Stimulated activated CD8-positive, alpha-beta memory T cell treated with anti-CD3 and anti-CD28 coated beads, Interleukin-4, amount 100 ng/mL, for 1 hour (primary cell): ENCODE measurements at regions not wholly inside any gene's neighbourhood (a gene's known extent, or its start where the extent isn't known, plus 50 kb on each side); places are given as distances from the start of the nearest gene placed in this dataset.

Experiments
- DNase-seq, 2 donors: peaks; one replicate each; pipeline ENCODE4 v3.0.0-alpha.2; 2020; ENCODE audit warnings: low read depth in 2 of 2, low spot score in 1 of 2

DNA sequence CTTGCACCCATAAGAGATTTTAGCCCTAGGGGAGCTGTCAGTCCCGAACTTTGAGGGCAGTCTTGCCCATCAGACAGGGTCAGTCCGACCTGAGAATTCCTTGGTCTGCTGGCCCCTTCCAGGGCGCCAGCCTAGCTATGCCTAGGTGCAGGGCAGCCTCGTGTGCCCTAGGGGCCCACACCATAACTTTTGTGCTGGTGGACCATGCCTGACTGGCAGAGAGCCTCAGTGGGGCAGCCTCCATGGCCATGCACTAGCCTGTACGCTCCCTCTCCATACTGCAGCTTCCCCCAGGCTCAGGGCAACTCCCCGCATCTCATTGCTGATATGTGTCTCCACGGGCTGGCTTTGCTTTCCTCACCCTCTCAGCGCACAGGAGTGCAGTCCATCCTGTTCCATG is 835.8 kb upstream of the ALCAM start:
- DNase-seq, result no peak

DNA sequence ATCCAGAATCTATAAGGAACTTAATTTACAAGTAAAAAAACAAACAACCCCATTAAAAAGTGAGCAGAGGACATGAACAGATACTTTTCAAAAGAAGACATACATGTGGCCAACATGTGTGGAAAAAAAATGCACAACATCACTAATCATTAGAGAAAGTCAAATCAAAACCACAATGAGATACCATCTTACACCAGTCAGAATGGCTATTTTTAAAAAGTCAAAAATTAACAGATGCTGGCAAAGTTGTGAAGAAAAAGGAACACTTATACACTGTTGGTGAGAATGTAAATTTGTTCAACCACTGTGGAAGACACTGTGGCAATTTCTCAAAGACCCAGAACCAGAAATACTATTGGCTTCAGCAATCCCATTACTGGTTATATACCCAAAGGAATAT is 830.0 kb upstream of the ALCAM start:
- DNase-seq, result no peak

DNA sequence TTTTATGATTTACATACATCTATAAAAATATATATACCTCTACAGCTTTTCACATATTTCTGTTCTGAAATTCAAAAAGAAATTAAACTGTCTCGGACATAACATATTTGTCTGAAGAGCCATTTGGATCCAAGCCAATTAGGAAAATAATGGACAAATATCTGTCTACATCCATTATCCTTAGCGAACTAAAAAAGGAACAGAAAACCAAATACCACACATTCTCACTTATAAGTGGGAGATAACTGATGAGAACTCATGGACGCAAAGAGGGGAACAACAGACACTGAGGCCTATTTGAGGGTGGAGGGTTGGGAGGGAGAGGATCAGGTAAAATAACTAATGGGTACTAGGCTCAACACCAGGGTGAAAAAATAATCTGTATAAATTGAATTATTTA is 829.4 kb upstream of the ALCAM start:
- no peak for DNase-seq

DNA sequence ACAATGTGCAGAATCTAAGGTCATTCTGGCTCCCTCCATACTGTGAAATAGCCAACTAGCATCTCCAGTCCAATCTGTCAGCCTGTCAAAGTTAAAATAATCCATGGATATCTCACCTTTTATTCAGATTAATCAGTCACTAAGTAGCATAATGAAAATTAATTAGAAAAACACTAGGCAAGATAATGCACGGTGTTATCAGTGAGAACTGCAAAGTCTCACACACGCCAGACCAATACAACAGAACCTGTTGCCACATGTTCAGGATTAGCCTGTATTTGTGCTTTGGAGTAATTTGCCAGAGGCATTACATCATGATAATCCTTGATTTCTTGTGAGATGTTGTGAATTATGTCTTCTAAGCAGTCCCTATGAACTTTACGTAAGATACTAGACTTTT is 820.4 kb upstream of the ALCAM start:
- DNase-seq, result no peak

DNA sequence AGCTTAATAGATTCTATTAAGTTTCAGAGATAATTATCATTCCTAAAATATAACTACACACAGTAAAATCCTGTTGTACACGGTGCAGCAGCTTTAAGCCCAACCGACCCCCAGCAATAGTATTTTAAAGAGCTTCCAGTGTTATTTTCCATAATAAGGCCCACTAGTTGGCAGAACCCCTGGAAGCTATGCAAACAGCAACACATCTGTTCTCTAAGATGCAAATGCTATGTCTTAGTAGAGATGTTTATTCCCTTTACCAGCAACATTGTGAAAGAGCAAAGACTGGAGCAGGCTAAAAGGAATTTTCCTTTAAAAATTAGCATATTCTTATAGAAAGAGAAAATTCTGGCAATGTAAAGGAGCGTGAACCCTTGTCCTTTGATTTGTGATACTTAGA is 819.7 kb upstream of the ALCAM start:
- no peak for DNase-seq

DNA sequence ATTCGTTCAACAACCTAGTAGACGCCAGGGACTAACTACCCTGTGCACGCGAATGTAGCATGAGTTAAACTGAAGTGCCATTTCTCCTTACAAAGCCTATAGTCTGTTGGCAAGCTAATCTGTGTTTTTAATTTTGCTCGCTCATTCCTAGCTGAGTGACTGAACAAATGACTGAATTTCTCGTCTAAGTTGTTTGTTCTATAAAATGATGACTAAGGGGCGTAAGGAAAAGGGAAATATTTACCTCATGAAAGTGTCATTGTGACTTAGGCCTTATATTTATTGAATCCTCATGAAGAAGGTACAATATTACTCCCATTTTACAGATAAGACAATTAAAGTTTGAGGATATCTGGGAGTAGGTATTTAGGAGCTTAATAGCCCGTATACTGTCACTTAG is 818.3 kb upstream of the ALCAM start:
- DNase-seq, result no peak

DNA sequence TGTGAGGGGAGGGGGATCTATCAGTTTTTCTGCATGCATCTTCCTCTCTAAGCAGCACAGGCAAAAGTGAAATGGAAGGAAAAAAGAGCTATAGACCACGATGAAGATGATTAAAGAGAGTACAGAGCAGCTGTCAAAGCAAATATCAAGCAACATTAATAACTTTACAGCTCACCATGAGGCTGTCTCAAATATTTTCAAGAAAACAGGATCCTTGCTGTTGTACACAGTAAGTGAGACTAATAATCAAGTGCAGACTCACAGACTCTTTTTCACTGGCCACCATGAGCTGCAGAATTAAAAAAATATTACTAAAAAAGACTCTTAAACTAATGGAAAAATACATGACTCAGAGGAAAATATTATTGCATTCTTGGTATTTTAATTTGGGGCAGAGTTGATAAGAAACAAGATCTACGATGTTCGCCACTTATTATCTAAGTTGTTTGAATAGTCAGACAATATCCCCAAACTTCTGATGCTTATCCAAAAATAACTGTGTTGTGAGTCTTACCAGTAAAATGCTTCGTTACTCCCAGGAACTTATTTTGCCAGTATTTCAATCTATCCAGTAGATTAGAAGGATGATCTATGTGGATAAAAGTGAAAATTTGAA is 817.5 kb upstream of the ALCAM start:
- no peak for DNase-seq

DNA sequence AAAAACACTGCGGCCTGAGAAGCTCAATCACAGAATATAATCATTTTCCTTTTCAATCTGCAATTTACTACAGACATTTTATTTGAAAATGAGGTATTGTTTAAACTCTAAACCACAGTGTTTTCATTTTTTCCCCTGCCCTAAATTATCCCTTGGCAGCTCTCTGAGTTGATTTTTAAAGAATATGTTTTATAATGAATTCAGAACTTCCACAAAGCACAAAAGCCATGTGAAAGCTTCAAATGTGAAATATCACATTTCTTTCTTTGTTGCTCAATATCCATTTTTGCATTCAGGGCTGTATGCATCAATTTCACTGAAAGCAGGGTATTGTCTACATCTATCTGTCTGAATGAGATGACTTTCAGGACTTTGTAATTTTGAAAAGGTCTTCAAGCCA is 813.6 kb upstream of the ALCAM start:
- DNase-seq, result no peak

DNA sequence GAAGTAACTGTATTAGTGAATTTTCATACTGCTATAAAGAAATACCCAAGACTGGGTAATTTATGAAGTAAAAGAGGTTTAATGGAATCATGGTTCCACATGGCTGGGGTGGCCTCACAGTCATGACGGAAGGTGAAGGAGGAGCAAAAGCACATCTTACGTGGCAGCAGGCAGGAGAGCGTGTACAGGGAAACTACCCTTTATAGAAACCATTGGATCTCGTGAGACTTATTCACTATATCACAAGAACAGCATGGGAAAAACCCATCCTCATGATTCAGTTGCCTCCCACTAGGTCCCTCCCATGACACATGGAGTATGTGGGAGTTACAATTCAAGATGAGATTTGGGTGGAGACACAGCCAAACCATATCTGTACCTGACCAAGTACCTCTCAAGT is 812.3 kb upstream of the ALCAM start:
- DNase-seq, result no peak

DNA sequence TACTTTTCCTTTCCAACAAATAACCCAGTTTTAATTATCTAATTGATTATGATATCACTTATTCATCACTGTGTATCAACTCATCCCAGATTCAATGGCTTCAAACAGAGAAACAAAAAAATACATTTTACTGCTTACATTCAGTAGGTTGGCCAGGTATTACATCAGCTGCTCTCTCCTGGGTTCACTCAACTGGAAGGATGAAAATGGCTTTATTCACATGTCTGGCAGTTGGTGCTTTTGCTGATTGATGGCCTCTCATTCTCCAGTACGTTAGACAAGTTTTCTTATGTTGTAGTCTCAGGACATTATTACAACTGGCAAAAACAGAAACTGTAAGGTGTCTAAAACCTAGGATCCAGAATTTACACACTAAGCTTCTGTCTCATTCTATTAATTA is 811.0 kb upstream of the ALCAM start:
- no peak for DNase-seq

DNA sequence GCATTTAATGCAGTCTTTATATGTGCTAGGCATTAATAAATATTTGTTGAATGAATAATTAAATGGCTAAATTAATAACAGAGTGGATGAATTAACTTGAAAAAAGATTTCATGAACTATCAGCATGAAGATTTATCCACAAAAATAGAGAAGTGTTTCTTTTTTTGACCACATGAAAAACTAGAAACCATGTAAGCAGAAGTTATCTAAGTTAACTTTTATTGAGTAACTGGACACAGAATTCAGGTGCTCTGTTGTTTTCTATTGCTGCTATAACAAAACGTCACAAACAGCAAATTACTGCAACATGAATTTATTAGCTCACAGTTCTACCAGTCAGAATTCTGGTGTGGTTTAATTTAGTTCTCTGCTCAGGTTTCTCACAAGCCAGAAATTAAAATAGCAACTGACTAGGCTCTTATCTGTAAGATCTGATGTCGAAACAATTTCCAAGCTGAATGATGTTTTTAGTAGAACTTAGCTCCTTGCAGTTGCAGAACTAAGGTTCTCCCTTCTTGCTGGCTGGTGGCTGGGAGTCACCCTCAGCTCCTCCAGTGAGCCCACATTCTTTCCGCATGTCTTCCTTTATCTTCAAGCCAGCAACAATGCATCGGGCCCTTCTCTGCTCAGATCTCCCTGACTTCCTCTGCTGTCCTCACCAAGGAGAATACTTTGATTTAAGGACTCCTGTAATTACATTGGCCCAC is 810.2 kb upstream of the ALCAM start:
- DNase-seq, result no peak

DNA sequence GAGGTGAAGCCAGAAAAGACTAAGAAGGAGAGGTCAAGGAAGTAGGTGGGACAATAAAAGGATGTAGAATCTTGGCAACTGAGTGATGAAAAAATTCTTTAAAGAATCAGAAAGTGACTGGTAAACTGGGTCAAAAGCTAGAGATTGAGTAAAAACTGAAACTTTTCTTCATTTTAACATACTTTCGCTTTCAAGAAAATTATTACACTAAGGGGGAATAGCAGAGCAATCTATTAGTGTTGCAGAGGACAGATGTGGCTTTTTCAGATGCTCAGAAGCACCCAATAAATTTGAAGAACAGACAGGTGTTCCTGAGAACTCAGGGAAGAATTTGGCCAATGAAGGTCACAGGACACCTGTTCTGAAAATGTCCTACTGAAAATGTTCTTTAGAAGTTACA is 805.4 kb upstream of the ALCAM start:
- DNase-seq, result no peak

DNA sequence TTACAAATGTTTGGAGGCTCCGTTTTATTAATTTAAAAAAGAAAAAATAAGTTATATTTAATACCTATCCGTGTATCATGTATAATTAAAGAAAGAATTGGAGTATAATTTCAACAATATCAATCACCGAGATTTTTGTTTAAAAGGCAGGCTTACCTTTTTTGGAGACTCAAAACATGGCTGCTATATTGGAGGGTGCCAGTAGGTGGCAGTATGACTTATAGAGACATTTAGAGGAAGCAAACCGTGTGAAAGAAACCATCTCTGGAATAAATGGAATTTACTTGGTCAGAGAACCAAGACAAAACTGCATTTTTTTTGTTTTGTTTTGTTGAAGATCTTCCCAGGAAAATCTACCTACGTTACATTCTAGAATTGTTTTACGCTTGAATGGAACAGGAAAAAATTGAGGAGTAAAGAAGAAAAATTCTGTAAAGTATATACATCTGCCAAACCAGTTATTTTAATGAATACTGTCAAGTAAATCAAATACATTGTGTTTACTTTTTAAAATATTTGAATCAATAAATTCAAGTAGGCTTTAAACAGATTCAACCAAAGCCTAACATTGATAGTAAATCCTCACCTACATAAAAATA is 802.6 kb upstream of the ALCAM start:
- DNase-seq, result peak; percentile 6 to 31

DNA sequence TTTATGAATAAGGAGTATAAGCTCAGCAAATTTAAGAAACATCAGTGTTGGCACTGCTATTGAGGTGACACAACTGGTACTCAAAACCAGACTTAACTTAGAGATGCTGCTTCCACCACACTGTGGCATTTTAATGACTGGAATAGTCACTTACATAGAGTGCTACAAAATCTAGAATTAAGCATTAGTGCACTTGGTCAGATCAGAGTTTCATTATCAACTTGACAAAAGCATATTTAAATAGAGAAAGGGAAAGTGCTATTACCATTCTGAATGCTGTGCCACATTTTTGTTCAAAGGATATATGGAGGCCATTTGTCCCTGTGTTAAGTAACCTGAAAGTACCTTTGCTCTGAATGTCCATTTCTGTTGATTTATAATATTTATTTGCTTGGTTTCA is 800.7 kb upstream of the ALCAM start:
- DNase-seq, result no peak

DNA sequence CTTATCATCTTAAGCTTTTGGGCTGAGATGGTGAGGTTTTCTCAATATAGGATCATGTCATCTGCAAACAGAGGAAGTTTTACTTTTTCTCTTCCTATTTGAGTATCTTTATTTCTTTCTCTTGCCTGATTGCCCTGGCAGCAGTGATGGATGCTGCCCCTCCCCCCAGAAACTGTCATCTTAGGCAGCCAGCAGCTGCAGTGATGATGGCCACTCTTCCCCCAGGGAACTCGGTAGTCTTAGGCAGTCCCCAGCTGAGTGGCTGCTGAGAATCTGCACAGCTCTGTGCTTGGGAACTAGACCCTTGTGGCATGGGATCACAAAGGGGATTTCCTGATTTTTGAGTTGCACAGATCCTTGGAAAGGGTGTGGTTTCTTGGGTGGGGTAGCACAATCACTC is 791.1 kb upstream of the ALCAM start:
- DNase-seq, result no peak

DNA sequence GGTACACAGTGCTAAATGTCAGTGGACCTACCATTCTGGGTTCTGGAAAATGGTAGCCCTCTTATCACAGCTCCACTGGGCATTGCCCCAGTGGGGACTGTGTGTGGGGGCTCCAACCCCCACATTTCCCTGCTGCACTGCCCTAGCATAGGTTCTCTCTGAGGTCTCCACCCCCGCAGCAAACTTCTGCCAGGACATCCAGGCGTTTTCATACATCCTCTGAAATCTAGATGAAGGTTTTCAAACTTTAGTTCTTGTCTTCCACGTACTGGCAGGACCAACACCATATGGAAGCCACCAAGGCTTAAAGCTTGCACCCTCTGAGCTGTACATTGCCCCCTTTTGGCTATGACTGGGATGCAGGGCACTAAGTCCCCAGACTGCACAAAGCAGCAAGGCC is 788.2 kb upstream of the ALCAM start:
- DNase-seq, result no peak

DNA sequence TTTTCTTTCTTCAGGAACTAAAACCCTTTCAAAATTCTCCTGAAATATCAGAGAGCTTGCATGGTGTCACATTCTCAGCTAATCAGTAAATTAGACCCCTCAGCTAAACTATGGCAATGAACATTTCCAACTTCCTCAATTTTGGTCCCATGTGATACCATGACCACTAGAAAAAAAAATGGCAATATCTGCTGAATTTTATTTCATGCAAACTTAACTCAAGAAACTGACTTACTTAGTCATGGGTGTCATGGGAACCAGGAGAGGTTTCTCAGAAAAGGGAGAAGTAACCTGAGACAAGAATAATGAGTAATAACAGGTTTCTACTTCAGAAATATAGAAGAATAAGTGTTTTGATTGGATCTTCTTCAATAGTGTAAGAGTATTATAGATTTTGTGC is 784.6 kb upstream of the ALCAM start:
- DNase-seq, result no peak

DNA sequence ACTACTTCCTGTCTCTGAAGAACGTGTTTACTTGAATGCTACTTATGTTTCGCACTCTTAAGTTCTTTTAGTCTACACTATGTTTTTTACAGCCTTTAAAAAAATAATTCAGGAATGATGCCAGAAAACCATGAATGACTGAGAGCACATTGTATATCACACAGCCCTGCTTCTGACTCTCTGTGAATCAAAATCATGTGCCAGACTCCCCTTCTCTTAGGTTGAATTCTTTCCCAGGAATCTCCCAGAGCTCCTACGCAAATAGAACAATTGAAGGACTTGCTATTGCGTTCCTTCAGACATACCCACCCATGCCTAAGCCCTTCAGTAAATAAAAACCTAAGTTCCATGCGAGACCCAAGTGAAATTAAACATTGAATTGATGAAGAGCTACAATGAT is 782.0 kb upstream of the ALCAM start:
- DNase-seq, result no peak

DNA sequence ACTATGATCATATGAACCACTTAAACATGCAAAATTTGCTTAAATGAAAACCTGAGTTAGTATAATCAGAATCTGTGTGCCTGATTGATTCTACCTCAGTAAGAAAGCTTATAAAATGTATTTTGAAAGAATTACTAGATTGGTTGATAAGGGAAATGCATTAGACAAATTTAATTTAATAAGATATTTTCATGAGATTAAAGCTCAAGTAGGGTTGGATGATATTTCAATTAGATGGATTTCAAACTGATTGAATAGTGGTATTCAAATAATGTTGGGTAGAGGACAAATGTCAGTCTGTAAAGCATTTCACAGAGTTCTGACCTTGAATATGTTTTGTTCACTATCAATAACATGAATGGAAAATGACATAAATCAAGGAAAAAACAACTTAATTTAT is 780.4 kb upstream of the ALCAM start:
- DNase-seq, result no peak

DNA sequence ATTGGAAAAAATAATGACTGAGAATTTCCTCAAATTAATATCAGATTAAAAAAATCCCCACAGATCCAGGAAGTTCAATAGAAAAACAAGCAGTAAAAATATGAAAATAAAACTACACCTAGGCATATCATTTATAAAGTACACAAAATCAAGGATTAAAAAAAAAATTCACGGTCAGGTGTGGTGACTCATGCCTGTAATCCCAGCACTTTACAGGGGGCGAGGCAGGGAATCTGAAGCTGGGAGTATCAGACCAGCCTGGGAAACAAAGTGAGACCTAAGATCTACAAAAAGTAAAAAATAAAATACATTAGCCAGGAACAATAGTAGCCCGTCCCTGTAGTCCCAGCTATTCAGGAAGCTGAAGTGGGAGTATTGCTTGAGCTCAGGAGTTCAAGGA is 778.3 kb upstream of the ALCAM start:
- DNase-seq, result no peak

DNA sequence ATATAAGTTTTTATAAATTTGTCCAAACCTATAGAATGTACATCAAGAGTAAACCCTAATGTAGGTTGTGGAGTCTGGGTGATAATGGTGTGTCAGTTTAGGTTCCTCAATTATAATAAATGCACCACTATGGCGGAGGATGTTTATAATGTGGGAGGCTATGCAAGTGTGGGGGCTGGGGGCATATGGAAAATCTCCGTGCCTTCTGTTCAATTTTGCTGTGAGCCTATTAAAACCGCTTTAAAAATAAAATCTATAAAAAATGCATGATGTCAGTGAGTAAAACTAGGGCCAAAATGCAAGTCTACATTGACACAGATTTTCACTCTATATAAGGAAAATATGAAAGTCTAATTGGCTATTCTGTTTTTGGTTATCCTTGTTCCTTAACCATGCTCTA is 774.9 kb upstream of the ALCAM start:
- no peak for DNase-seq

DNA sequence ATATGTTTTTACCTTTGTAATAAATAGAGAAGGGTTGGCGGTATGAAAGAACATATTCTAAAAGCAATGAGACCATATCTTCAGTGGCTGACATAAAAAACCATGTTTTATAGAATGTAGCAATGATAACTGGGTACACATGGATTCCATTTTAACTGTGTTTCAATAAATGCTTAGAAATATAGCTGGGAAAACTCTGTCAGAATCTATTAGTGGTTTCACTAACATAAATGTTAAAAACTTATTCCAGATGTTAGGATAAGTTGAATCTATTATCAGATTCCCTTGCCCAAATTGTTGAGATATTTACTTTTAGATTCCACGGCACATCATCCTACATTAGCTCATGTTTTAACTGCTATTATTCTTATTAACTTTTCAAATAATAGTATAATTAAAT is 772.2 kb upstream of the ALCAM start:
- no peak for DNase-seq

DNA sequence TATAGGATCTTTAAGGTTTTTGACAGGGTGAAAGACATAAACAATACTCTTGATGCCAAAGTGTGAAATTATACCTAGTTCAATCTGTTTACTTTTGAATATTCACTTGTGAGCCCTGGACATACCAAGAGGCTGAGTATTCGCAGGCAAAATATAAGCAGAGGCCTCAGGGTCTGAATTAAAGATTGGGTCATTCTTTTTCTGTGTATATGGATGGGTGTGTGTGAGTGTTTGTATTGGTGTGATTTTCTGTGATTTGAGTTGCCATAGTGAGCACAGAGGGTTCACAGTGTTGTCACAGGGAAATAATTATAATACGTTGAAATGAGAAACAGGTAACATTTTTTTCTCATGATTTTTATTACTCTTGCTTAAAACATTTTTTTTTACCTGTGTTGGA is 770.7 kb upstream of the ALCAM start:
- no peak for DNase-seq
